GM19025 (cell line): ENCODE measurements at regions not wholly inside any gene's neighbourhood (a gene's known extent, or its start where the extent isn't known, plus 50 kb on each side); places are given as distances from the start of the nearest gene placed in this dataset.

ENCODE experiments used
- ATAC-seq: cut with Tn5 transposase; IDR thresholded peaks from one replicate; pipeline ENCODE4 v1.9.1; 2021; ENCODE audit warnings: mild to moderate bottlenecking, low read depth, moderate library complexity; ENCODE audit not compliant: unreplicated experiment

DNA sequence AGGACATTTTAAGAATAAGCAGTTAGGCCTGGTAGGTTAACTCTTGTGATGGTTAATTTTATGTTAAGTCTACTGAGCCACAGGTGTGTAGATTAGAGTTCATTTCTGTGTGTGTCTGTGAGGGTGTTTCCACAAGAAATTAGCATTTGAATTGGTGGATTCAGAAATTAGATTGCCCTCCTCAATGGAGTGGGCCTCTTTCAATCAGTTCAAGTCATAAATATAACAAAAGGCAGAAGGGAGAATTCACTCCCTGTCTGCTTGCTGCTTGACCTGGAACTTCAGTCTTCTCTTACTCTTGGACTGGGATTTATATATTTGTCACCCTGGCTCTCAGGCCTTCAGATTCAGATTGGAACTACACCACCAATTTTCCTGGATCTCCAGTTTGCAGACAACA, 55.3 kb upstream of the POM121L12 start:
- ATAC-seq: no peak

DNA sequence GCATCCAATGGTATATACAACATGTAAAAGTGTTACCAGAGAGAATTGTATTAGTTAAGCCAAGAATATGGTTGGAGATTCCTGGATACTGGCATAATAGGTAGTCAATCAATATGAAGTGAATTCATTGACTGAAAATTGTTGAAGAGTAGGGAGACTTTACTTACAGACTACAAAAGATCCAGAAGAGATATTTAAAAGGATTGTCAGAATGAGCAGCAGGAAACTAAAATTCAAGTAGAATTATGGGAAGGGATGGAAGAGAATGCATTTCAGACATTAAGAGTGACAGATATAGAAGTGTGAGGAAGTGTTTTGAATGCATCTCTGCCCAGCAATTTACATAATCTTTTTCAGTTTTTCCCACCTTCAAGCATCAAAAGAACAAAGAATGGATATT, 62.3 kb upstream of the POM121L12 start:
- ATAC-seq: no peak

DNA sequence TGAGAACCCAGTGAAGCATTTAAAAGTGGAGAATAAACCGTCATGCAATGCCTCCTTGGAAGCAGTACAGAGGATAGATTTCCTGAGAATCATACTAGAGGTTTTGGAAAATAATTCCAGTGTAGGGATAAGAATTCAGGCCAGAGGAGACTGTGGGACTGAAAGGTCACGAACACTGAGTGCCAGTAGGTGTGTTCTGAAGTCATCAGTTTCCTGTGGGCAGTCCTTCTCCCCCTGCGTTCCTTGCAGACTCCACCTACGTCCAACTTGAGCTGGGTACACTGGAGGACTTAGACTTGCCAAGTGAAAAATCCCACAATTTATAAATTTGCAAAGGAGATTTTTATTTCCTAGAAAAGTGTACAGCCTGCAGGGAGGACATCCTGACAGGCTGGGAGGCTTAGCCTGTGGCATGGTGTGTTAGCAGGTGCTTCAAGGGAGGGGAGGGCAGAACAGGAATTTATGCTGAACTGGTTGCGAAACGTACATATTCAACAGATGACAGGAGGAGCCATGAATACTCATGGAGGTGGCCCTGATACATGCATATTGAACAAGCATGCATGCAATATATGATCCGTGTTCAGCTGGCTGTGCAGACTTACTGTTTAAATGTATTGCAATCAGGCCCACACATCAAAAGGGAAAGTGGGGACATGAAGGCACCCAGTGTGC, 72.9 kb upstream of the POM121L12 start:
- ATAC-seq: no peak

DNA sequence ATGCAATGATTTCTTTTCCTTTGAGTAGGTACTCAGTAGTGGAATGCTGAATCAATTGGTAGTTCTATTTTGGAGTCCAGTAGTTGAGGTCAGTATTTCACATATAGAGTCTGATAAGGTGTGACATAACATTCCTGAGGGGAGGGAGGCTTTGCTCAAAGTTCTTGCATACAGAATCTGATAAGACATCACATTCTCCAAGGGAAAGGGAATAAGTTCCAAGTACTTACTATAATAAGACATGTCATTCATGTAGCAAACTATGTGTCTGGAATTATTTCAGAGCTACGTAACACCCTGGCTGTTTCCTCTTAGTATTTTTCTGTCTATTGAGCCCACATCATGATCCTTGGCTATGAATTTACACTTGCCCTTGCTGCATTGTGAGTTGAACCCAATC, 74.3 kb upstream of the POM121L12 start:
- ATAC-seq: no peak

DNA sequence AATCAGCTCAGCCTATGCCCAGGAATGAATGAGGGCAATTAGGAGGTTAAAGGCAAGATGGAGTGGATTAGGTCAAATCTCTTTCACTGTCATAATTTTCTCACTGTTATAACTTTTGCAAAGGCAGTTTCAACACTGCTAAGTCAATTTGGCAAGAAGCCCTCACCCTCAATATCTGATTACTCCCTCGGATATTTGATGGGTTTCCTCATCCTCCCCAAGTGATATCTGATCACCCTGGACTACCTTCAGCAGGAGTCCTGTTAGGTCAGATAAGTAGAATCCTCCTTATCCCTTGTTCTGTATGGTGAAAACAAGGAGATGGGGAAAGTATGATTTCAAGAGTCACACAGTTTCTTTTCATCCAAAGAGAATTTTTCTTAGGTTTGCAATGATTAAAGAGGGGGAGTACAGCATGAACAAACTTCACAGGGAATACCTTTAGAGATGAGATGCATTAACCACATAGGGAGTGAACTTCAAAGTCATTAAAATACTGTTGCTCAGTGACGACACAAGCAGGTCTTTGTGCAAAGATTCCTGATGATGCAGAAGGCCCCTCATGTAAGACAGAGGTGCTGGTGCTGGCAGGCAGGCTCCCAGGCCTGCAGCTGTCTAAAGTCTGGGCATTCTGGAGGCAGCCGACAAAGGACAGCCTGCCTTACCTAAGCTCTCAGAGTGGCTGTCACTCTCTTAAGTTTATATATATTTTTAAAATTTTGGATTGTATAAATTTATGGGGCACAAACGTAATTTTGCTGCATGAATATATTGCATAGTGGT, 75.4 kb upstream of the POM121L12 start:
- no peak for ATAC-seq

DNA sequence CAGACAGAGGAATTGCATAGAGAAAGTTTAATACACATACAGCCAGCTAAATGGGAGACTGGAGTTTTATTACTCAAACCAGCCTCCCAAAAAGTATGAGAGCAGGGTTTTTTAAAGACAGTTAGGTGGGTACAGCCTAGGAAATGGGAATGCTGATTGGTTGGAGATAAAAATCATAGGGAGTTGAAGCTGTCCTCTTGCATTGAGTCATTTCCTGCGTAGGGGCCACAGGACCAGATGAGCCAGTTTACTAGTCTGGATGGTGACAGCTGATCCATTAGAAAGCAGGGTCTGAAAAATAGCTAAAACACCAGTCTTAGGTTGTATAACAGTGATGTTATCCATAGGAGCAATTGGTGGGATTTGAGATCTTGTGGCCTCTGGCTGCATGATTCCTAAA, 76.1 kb upstream of the POM121L12 start:
- no peak for ATAC-seq

DNA sequence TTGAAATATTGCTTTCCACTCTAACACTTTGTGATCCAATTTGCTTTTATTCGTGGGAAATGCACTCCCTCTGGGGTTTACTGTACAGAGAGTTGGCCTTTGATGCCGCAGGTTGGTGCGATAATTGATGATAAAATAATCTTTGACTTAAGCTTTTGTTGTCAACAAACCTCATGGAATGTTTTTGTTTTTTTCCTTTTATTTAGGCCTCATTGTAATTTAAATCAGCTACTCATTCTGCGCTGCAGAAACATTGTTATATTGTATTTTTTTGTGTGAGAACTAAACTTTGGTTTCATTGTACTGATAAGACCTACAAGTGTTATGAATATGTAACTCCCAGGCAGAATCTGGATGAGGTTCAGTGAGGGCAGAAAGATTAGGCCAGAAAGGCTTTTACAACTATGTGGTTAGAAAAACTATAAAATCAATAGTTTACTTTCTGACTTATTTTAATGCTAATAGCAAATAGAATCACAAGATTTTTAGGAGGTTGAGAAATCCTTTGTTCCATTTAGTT, 76.8 kb upstream of the POM121L12 start:
- no peak for ATAC-seq

DNA sequence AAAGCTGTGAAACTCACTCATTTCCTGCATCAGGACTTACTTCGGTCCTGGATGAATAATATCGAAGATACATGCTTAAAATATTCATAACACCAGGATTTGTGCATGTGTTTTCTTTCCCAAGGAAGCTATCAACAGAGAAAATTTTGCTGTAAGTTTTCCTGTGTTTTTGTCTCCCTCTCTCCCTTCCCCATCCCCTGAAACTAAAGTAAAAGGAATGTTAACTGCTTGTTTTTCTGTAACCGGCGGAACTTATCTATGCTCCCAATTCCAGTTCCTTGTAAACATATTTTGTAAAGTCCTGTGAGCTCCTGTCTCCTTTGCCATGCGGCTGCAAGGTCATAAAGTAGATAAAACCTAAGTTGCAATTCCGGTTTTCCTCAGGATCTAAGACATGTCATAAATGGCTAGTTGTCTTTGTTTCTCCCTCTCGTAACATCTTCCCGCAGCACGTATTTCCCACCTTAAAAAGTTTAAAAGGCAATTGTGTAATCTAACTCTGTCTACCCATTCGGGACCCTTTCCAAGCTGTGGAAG, 79.0 kb upstream of the POM121L12 start:
- no peak for ATAC-seq

DNA sequence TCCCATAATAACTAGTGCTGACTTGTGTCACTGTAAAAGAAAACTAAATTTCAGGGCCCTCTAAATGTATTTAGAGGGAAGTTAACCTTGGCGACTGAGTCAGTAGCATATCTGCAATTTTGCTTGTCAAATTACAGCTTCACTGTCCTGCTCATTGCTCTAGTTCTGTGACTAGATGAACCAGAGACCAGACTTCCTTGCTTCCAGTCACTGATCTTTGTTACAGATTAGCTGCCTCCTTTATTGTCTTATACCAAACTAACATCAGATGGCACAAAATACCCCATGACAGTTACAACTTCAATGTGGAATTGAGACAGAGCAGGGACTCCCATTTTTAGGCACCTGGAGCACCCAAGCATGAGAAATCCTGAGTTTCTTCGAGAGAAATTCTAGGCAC, 79.9 kb upstream of the POM121L12 start:
- ATAC-seq: no peak

DNA sequence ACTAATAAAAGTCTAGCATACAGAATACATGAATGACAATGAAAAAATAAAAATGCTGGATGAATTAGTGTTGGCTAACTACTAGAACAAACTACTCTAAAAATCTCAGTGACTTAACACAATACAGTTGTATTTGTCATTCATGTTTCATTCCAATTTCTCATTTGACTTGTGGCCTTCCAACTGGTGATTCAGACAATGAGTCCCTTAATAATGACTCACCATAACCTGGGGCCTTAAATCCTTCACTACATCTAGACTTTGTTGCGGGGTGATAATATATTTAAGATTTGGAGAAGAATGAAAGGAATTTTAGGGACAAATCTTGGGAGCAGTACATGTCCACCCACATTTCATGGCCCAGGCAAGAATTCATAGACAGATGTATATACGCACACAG, 90.5 kb upstream of the POM121L12 start:
- ATAC-seq: no peak

DNA sequence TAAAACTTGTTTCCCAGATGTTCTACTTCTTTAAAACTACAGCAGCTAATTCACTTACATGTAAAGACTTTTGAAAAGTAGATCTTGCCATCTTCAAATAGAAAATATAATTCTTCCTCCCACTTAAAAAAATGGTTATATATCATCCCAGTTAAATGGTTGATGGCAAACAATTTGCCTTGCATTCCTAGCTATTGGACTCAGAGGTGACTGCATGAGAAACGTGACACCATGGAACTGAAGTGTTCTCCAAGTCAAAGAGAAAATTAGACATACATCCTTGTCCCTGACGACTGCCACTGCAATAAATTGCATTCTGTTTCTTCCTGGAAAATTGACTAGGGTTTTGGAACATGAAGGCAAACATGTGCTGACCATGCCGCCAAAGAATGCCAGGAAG, 95.0 kb upstream of the POM121L12 start:
- no peak for ATAC-seq

DNA sequence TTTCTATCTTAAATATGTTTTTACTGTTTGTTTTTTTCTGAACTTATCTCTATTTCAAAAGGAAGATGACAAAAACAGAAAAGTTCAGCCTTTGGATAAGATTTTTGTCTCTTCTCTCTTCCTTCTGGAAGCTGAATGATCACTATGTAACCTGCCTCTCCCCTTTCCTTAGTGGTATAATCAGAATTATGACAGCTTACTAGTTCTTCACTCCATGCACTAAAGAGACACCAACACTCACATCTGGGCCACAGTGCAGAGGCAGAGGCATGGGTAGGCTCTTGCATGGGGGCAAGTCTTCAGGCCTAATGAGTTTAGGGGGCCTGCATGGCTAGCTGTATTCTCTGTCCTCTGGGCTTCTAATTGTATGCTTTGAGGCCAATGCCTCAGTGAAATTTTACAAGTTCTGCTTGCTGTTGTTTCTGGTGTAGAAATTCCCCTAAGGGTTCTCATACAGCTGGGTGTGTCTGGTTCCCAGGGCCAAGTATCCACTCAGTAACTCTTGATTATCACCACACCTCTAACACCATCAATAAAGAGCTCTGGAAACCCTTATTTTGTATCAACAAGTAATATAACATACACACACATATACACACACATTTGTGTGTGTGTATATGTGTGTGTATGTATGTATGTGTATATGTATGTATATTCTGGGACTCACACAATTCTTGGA, 96.8 kb upstream of the POM121L12 start:
- ATAC-seq: no peak

DNA sequence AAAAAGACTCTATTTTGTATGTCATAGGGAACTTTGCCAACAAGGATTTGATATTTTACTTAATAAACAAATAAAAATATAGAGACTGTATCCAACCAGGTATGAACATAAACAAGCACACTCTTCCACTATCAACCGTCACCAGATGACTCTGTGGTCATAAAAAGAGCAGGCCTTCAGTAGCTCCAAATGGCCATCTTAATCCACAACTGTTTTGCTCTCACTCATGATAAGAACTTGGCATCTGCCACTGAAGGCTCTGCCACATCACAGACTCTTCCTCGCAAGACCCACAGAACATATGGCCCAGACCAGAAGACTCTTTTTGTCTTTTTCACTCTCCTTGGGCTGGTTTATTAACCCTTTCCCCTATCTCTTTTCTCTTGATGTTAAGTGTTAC, 98.7 kb upstream of the POM121L12 start:
- no peak for ATAC-seq

DNA sequence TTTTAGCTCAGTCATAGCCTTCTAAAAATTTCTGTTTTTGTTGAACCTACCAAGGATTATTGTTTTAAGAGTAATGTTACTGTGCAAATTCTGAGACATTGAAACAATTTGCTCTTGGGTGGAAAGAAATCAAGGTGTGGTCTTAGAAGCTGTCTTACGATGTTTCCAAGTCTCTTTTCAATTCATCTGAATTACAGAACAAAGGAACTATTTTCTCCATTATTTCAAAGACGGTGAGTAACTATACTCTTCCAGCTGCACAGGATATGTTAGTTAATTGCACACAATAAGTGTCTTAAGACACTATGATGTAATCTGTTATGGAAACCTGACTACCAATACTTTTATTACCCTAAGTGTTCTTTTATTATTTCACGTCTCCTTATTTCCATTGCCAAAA, 106.8 kb upstream of the POM121L12 start:
- no peak for ATAC-seq

DNA sequence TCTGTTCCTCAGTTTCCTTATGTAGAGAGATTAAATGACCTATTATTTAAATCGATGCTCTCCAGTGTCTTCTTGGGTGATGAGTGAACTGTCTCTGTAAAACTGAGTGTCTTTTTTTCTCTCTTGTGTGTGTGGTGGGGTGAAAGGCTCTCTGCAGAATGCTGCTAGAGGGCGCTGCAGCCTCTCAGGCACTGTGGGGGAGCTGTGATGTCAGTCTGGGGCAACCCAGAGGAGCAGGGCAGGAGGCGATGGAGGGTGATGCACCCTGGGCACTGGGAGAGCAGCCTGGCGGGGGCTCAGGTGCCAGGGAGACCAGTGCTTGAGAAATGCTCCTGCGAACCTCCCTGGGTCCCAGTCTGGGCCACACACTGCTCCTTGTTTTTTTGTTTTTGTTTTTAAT, 110.1 kb upstream of the POM121L12 start:
- ATAC-seq: no peak

DNA sequence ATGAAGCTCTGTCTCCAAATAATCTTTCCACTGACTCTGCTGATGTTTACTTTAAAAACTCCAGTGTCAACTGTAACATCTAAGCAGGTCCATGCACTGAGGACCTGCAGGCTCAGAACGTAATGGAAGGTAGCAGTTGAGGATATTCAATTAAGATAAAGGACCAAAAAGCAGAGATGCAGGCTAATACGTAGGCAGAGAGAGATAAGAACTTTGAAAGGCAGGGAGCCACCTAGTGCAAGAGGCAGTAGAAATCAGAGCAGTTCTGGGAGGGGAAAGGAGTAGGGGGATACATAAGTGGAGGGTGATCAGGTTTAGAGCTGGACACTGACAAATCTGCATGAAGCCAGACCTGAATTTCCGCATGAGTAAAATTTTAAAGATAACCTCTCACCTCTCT, 114.5 kb upstream of the POM121L12 start:
- ATAC-seq: no peak

DNA sequence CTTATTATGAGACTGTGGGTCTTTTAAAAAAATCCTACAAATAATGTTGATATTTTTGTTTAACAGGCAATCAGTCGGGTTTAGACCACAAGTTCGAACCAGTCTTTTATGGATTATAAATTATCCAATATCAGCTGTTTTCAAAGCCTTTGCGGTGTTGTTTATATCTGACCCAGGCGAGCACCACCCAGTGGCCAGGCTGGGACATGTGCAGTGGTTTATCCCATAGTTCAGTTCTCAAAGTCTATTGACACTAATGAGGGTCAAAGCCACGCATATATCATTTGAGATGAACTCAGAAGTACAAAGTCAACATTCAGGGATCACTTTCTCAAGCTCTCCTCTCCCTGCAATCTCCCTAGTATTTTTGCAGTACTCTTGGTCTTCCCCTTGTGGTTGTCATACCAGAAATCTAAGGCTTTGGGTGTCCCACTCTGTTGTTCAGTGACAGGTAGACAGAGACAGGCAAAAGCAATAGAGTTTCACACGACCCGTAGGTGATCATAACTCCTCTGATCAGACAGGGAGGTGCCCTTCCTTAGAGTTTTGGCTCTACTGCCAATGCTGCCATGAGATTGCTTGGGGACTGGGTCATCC, 117.4 kb upstream of the POM121L12 start:
- ATAC-seq: no peak

DNA sequence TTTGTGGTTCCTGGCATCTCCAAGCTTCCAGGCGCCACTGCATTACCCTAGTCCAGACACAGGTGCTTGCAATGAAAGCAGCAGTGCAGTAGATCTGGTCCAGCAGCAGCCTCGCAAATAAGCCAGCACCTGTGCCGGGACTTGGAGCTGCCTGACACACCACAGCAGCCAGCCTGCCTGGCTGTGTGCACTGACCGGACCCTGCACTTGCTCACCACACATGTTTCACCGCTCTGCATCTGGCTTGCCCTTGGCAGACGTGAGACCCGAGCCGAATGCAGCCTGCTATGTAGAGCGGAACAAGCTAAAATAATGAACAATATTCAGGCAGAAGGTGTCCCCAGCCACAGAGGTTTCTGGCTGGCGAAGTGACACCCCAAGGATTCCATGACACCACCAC, 123.6 kb upstream of the POM121L12 start:
- ATAC-seq: no peak

DNA sequence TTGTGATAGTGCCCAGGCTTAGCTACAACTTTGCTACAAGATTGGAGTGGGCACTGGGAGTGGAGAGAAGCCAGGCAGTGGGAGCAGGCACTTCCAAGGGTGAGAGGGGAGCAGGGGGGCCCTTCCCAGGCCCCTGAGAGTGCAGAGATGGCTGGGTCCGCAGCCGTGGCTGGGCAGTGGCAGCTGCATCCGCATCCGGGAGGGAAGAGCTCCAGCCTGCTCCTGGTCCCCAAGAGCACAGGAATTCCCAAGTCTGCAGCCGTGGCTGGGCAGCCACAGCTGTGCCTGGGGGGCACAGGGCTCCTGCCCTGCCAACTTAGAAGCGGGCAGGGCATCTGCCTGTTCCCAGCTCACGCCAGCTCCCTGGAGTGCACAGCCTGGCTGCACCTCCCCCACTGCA, 124.1 kb upstream of the POM121L12 start:
- no peak for ATAC-seq

DNA sequence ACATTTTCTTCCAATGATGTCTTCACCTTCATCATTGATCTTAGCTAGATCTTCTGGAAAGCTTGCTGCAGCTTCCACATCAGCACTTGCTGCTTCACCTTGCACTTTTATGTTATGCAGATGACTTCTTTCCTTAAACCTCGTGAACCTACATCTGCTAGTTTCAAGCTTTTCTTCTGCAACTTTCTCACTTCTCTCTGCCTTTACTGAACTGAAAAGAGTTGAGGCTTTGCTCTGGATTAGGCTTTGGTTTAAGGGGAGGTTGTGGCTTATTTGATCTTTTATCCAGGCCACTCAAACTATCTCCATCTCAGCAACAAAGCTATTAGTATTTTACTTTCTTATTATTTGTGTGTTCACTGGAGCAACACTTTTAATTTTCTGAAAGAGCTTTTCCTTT, 125.5 kb upstream of the POM121L12 start:
- no peak for ATAC-seq

DNA sequence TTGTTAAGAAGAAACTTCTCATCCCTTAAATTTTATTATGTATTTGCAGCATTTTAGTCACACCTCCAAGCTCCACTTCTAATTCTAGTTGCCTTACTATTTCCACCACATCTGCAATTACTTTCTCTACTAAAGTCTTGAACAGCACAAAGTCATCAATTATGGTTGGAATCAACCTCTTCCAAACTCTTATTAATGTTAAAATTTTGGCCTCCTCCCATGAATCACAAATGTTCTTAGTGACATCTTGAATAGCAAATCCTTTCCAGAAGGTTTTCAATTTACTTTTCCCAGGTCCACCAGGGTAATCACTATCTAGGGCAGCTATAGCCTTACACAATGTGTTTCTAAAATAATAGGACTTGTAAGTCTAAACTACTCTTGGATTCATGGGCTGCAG, 126.3 kb upstream of the POM121L12 start:
- no peak for ATAC-seq
